BE2C (cell line): ENCODE measurements at regions not wholly inside any gene's neighbourhood (a gene's known extent, or its start where the extent isn't known, plus 50 kb on each side); places are given as distances from the start of the nearest gene placed in this dataset.
"Not testable (repeated sequence)": the region's sequence is repeated elsewhere in the genome, so short reads cannot be mapped to it uniquely, and the experiment has no call there.

Source experiments
- DNase-seq: peaks from one replicate; pipeline ENCODE4 v3.0.0-alpha.2; 2020
- H3K27me3 ChIP-seq: fragments of 250-450 bp; sonication (Bioruptor Pico); 2 replicates; pipeline ENCODE4 v1.5.1; 2020; ENCODE audit warnings: mild to moderate bottlenecking
- H3K36me3 ChIP-seq: fragments of 250-450 bp; sonication (Bioruptor Pico); 2 replicates; pipeline ENCODE4 v1.5.1; 2020; ENCODE audit warnings: mild to moderate bottlenecking
- H3K4me1 ChIP-seq: fragments of 250-450 bp; sonication (Bioruptor Pico); 2 replicates; pipeline ENCODE4 v1.5.1; 2020
- H3K4me3 ChIP-seq: 2 replicates; pipeline ENCODE4 v1.5.1; 2011; ENCODE audit warnings: low read depth, low read length
- H3K9me3 ChIP-seq: fragments of 250-450 bp; sonication (Bioruptor Pico); 2 replicates; pipeline ENCODE4 v1.5.1; 2020
- TF ChIP-seq, protein P1 (sequence below): IDR thresholded peaks from 2 replicates; pipeline ENCODE4 v1.5.1; 2012; ENCODE audit warnings: mild to moderate bottlenecking, low read depth, low read length

DNA sequence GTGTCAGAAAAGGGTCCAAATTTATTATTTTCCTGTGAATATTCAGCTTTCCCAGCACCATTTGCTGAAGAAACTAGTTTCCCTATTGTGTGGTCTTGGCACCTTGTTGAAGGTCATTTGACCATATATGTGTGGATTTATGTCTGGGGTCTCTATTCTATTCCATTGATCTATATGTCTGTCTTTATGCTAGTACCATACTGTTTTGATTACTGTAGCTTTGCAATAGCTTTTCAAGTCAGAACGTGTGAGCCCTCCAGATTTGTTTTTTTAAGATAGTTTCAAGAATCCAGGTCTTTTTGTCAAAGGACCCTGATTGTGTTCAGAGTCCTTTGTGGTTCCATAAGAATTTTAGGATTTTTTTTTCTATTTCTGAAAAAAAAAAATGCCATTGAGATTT lies 79.0 kb upstream of the WAC start:
- DNase-seq = no peak
- H3K27me3 ChIP-seq = no peaks in the 10 kb centered on the region
- H3K36me3 ChIP-seq = no peaks in the 10 kb centered on the region
- TF ChIP-seq, protein P1, sequence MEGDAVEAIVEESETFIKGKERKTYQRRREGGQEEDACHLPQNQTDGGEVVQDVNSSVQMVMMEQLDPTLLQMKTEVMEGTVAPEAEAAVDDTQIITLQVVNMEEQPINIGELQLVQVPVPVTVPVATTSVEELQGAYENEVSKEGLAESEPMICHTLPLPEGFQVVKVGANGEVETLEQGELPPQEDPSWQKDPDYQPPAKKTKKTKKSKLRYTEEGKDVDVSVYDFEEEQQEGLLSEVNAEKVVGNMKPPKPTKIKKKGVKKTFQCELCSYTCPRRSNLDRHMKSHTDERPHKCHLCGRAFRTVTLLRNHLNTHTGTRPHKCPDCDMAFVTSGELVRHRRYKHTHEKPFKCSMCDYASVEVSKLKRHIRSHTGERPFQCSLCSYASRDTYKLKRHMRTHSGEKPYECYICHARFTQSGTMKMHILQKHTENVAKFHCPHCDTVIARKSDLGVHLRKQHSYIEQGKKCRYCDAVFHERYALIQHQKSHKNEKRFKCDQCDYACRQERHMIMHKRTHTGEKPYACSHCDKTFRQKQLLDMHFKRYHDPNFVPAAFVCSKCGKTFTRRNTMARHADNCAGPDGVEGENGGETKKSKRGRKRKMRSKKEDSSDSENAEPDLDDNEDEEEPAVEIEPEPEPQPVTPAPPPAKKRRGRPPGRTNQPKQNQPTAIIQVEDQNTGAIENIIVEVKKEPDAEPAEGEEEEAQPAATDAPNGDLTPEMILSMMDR = no peak
- H3K4me3 ChIP-seq = no peak overlapping the region
- H3K4me1 ChIP-seq = no peaks in the 10 kb centered on the region
- H3K9me3 ChIP-seq = no peaks in the 10 kb centered on the region

DNA sequence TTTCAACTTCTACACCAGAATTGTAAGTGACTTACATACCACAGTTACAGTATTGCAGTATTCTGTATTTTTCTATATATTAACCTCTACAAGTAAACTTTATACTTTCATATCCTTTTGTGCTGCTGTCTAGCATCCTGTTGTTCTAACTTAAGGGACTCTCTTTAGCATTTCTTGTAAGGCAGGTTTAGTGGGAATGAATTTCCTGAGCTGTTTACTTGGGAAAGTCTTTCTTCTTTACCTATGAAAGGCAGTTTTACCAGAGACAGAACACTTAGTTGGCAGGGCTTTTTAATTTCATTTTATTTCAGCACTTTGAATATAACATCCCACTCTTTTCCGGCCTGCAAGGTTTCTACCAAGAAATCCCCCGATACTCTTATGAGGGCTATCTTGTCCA lies 75.8 kb upstream of the WAC start:
- H3K4me3 ChIP-seq = no peak overlapping the region

DNA sequence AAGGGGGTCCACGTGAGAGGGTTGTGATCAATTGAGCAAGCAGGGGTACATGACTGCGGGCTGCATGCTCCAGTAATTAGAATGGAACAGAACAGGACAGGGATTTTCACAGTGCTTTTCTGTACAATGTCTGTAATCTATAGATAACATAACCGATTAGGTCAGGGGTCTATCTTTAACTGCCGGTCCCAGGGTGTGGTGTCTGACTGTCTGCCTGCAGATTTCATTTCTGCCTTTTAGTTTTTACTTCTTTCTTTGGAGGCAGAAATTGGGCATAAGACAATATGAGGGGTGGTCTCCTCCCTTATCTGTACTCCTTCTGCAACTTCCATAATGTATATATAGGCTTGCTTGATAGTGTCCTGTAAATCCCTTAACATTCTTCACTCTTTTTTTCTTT lies 75.0 kb upstream of the WAC start:
- not testable (repeated sequence) for DNase-seq

More for the DNA sequence above, 75.8 kb upstream of the WAC start:
- TF ChIP-seq, protein P1 = no peak
- no peaks in the 10 kb centered on the region for H3K4me1 ChIP-seq
- no peaks in the 10 kb centered on the region for H3K9me3 ChIP-seq
- no peaks in the 10 kb centered on the region for H3K27me3 ChIP-seq
- H3K36me3 ChIP-seq = no peaks in the 10 kb centered on the region
- no peak for DNase-seq

DNA sequence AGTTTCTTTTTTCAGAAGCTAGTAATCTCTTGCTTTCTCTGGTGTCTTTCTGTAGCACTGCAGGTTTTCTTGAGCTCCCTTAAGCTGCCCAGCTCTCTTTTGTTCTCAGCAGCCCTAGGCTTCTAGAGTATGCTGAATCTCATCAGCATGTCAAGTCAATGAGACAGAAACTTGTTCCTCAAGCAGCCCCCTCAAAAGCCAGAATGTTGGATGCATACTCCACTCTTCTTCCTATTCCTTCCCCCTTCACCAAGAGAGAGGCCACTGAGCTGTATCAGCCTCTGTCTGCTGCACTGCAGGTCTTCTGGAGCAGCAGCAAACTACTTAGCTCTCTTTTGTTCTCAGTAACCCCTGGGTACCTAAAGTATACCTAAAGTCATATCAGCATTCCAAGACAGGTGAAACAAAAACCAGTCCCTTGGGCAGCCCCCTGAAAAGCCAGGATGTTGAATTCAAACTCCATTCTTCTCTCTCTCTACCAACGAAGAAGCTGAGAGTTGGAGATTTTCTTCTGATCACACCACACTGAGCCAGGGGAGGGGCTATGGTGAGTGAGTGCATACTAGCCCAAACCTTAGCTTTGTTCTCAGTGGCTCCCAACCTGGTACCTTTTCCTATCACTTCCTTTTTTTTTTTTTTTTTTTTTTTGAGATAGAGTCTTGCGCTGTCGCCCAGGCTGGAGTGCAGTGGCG lies 73.3 kb upstream of the WAC start:
- Histone ChIP-seq H3K9me3 (no peaks in the 10 kb centered on the region), H3K4me1 (no peaks in the 10 kb centered on the region), H3K4me3 (no peak overlapping the region), H3K27me3 (no peaks in the 10 kb centered on the region), H3K36me3 (no peaks in the 10 kb centered on the region)
- no peak for DNase-seq
- TF ChIP-seq, protein P1 = no peak

More for the DNA sequence above, 75.0 kb upstream of the WAC start:
- H3K4me3 ChIP-seq, H3K9me3 ChIP-seq, H3K4me1 ChIP-seq, H3K27me3 ChIP-seq, H3K36me3 ChIP-seq: not testable (repeated sequence)

DNA sequence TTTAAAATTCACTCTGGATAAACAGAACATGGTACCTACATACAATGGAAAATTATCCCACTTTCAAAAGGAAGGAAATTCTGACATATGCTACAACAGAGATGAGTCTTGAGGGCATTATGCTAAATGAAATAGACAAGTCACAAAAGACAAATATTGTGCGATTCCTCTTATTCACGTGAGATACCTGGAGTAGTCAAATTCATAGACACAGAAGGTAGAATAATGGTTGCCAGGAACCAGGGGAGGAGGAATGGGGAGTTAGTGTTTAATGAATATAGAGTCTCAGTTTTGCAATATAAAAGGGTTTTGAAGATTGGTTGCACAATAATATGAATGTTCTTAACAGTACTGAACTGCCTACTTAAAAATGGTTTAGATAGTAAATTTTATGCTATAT lies 69.8 kb upstream of the WAC start:
- Histone ChIP-seq H3K27me3 (no peaks in the 10 kb centered on the region), H3K4me3 (no peak overlapping the region), H3K4me1 (no peaks in the 10 kb centered on the region), H3K36me3 (no peaks in the 10 kb centered on the region), H3K9me3 (no peaks in the 10 kb centered on the region)
- TF ChIP-seq, protein P1 = no peak
- DNase-seq = no peak

DNA sequence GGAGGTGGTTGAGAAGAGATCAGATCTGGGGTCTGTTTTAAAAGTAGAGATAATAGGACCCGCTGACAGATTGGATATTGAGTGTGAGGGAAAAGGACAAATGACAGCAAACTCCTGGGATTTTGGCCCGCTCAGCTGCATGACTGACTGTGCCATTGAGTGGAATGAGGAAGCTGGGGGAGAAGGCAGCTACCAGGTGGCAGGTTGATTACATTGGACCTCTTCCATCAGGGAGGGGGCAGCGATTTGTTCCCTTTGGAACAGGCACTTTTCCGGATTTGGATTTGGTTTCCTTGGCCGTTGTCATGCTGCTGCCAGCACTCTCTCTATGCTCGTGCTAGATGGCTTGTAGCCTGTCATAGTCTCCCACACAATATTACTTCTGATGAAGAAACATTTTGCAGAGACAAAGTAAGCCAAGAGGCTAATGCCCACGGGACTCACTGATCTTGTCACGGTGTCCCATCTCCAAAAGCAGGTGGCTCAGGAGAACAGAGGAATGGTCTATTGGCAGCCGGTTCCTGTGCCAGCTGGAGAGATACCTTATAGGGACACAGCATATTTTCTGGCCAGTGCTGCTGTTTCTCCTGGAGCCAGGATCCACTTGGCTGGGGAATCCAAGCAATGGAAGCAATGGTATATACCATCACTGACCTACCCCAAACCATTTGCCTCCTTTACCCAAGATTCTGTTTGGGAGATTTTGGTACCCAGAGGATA lies 69.1 kb upstream of the WAC start:
- no peak for DNase-seq
- H3K4me1 ChIP-seq = no peaks in the 10 kb centered on the region
- TF ChIP-seq, protein P1 = no peak
- H3K27me3 ChIP-seq = no peaks in the 10 kb centered on the region
- no peaks in the 10 kb centered on the region for H3K9me3 ChIP-seq
- no peaks in the 10 kb centered on the region for H3K36me3 ChIP-seq
- H3K4me3 ChIP-seq = no peak overlapping the region
